DND-41 (cell line): ENCODE measurements at regions not wholly inside any gene's neighbourhood (a gene's known extent, or its start where the extent isn't known, plus 50 kb on each side); places are given as distances from the start of the nearest gene placed in this dataset.

Experiments used
- ATAC-seq: fragments of 200-7000 bp; cut with Tn5 transposase; 3 replicates; pipeline ENCODE4 v1.9.1; 2021; ENCODE audit warnings: low read depth; ENCODE audit not compliant: insufficient read depth
- DNase-seq: peaks from one replicate; pipeline ENCODE4 v3.0.0-alpha.2; 2020
- H2AFZ ChIP-seq: 2 replicates; pipeline ENCODE4 v1.6.0; 2012; ENCODE audit warnings: low read depth, low read length
- H3K27ac ChIP-seq: 2 replicates; pipeline ENCODE4 v1.5.1; 2012; ENCODE audit warnings: low read length, inconsistent platforms
- H3K27me3 ChIP-seq: fragments of 200-600 bp; sonication (generic); 2 replicates; pipeline ENCODE4 v1.6.0; 2012; ENCODE audit warnings: low read length, mild to moderate bottlenecking, inconsistent platforms; ENCODE audit not compliant: insufficient read depth, poor library complexity
- H3K36me3 ChIP-seq: 2 replicates; pipeline ENCODE4 v1.5.1; 2012; ENCODE audit warnings: low read length, inconsistent platforms; ENCODE audit not compliant: insufficient read depth
- H3K4me1 ChIP-seq: 2 replicates; pipeline ENCODE4 v1.5.1; 2012; ENCODE audit warnings: mild to moderate bottlenecking, low read length; ENCODE audit not compliant: insufficient read depth
- H3K4me2 ChIP-seq: 2 replicates; pipeline ENCODE4 v1.6.0; 2012; ENCODE audit warnings: mild to moderate bottlenecking, moderate library complexity, low read length, inconsistent platforms; ENCODE audit not compliant: insufficient read depth
- H3K4me3 ChIP-seq, 2 experiments: fragments of 200-600 bp in 1 of 2; shearing (Covaris generic) in 1 of 2; 2 replicates each; pipeline ENCODE4 v1.5.1; 2012 to 2016; ENCODE audit warnings: inconsistent platforms in 2 of 2, low read length in 2 of 2, mild to moderate bottlenecking in 2 of 2, low read depth in 1 of 2, moderate library complexity in 1 of 2
- H3K79me2 ChIP-seq: 2 replicates; pipeline ENCODE4 v1.6.0; 2012; ENCODE audit warnings: low read length, inconsistent platforms; ENCODE audit not compliant: insufficient read depth
- H3K9ac ChIP-seq: 2 replicates; pipeline ENCODE4 v1.6.0; 2012; ENCODE audit warnings: low read depth, mild to moderate bottlenecking, inconsistent platforms, low read length, moderate library complexity
- H3K9me3 ChIP-seq: 2 replicates; pipeline ENCODE4 v1.5.1; 2012; ENCODE audit warnings: low read length, moderate library complexity, mild to moderate bottlenecking, inconsistent platforms; ENCODE audit not compliant: insufficient read depth, severe bottlenecking
- H4K20me1 ChIP-seq: 2 replicates; pipeline ENCODE4 v1.6.0; 2012; ENCODE audit warnings: low read length; ENCODE audit not compliant: insufficient read depth
- EZH2 ChIP-seq: IDR thresholded peaks from 3 replicates; pipeline ENCODE4 v1.6.1; 2012; ENCODE audit warnings: borderline replicate concordance, low read depth, mild to moderate bottlenecking, moderate library complexity, low read length, inconsistent platforms; ENCODE audit not compliant: severe bottlenecking
- TF ChIP-seq, protein P1 (sequence below): IDR thresholded peaks from 2 replicates; pipeline ENCODE4 v1.5.1; 2012; ENCODE audit warnings: borderline replicate concordance, low read length, moderate library complexity, mild to moderate bottlenecking; ENCODE audit not compliant: poor library complexity, severe bottlenecking; ENCODE audit errors: extremely low read depth

DNA sequence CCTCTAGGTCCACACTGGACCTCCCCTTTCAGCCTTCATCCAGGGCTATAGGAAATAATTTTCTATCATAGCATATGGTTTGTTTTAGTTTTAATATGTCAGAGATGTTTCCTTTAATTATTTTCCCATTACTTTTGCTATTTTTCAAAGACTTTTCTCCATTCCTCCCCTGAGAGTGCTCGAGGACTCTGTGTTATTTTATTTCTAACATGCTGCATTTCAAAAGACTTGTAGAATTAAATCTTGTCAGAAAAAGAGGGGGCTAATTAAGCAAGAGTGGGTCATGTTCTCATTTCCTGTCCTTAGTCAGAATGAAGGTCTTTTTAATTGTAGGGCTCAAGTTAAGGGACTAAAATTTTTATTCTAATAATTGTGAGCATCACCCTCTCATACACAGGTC, 71.6 kb upstream of the CTTNBP2 start:
- no peak for ATAC-seq
- H3K4me2 ChIP-seq, result no peak overlapping the region
- no peaks in the 10 kb centered on the region for H3K4me1 ChIP-seq
- no peak overlapping the region for H2AFZ ChIP-seq
- no peaks in the 10 kb centered on the region for H3K9me3 ChIP-seq
- TF ChIP-seq, protein P1, sequence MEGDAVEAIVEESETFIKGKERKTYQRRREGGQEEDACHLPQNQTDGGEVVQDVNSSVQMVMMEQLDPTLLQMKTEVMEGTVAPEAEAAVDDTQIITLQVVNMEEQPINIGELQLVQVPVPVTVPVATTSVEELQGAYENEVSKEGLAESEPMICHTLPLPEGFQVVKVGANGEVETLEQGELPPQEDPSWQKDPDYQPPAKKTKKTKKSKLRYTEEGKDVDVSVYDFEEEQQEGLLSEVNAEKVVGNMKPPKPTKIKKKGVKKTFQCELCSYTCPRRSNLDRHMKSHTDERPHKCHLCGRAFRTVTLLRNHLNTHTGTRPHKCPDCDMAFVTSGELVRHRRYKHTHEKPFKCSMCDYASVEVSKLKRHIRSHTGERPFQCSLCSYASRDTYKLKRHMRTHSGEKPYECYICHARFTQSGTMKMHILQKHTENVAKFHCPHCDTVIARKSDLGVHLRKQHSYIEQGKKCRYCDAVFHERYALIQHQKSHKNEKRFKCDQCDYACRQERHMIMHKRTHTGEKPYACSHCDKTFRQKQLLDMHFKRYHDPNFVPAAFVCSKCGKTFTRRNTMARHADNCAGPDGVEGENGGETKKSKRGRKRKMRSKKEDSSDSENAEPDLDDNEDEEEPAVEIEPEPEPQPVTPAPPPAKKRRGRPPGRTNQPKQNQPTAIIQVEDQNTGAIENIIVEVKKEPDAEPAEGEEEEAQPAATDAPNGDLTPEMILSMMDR, result no peak
- no peak for TF ChIP-seq EZH2
- H4K20me1 ChIP-seq, result no peaks in the 10 kb centered on the region
- H3K27ac ChIP-seq, result no peak overlapping the region
- H3K9ac ChIP-seq, result no peak overlapping the region
- DNase-seq, result no peak
- H3K27me3 ChIP-seq, result no peaks in the 10 kb centered on the region
- H3K36me3 ChIP-seq, result no peaks in the 10 kb centered on the region
- no peaks in the 10 kb centered on the region for H3K79me2 ChIP-seq
- H3K4me3 ChIP-seq, result no peak overlapping the region

GRCh38 chr7:117946151-117946633, 73.0 kb upstream of the CTTNBP2 start:
- H3K79me2 ChIP-seq, result no peaks in the 10 kb centered on the region
- no peak overlapping the region for H3K27ac ChIP-seq
- no peak for ATAC-seq
- no peak overlapping the region for H3K4me2 ChIP-seq
- H3K9ac ChIP-seq, result no peak overlapping the region
- no peak for DNase-seq
- no peaks in the 10 kb centered on the region for H4K20me1 ChIP-seq
- H3K4me3 ChIP-seq, result no peak overlapping the region
- no peaks in the 10 kb centered on the region for H3K4me1 ChIP-seq
- no peaks in the 10 kb centered on the region for H3K36me3 ChIP-seq
- H2AFZ ChIP-seq, result no peak overlapping the region
- no peaks in the 10 kb centered on the region for H3K27me3 ChIP-seq
- no peak for TF ChIP-seq EZH2
- TF ChIP-seq, protein P1, result no peak
- H3K9me3 ChIP-seq, result no peaks in the 10 kb centered on the region

GRCh38 chr7:117949232-117949631, 76.0 kb upstream of the CTTNBP2 start:
- Histone ChIP-seq H2AFZ (no peak overlapping the region), H3K4me2 (no peak overlapping the region), H3K4me3 (no peak overlapping the region), H3K27me3 (no peaks in the 10 kb centered on the region), H3K79me2 (no peaks in the 10 kb centered on the region), H4K20me1 (no peaks in the 10 kb centered on the region), H3K9ac (no peak overlapping the region), H3K27ac (no peak overlapping the region), H3K4me1 (no peaks in the 10 kb centered on the region), H3K9me3 (no peaks in the 10 kb centered on the region), H3K36me3 (no peaks in the 10 kb centered on the region)
- no peak for DNase-seq
- ATAC-seq, result peak; percentile 44; the same call in 1 of the 3 replicates
- TF ChIP-seq, protein P1, result peak; percentile 21
- TF ChIP-seq EZH2, result no peak
